BJ (cell line): ENCODE measurements at regions not wholly inside any gene's neighbourhood (a gene's known extent, or its start where the extent isn't known, plus 50 kb on each side); places are given as distances from the start of the nearest gene placed in this dataset.

Experiments
- CTCF ChIA-PET: fragments of 350-600 bp; formaldehyde crosslinking; extraction: SDS; loops from one replicate; lab custom pipeline; 2021; ENCODE audit warnings: antibody characterized with exemption, inconsistent platforms; lab: Yijun Ruan, JAX
- POLR2A ChIA-PET: fragments of 300-600 bp; sonication (Branson Sonifier 250); formaldehyde crosslinking; extraction: SDS; loops from one replicate; lab custom pipeline; 2021; ENCODE audit warnings: antibody characterized with exemption; lab: Charles Lee
- DNase-seq: peaks from one replicate; pipeline ENCODE4 v3.0.0-alpha.2; 2011; ENCODE audit warnings: low read depth
- H3K27me3 ChIP-seq: 2 replicates; pipeline ENCODE4 v1.6.0; 2011; ENCODE audit warnings: low read length; ENCODE audit not compliant: control insufficient read depth, insufficient read depth
- H3K36me3 ChIP-seq: 2 replicates; pipeline ENCODE4 v1.5.1; 2011; ENCODE audit warnings: low read length; ENCODE audit not compliant: control insufficient read depth, insufficient read depth
- H3K4me3 ChIP-seq: 2 replicates; pipeline ENCODE4 v1.5.1; 2011; ENCODE audit warnings: low read depth, mild to moderate bottlenecking, control low read depth, low read length
- TF ChIP-seq, protein P1 (sequence below): IDR thresholded peaks from 2 replicates; pipeline ENCODE4 v1.5.1; 2011; ENCODE audit warnings: low read depth, mild to moderate bottlenecking, control low read depth, inconsistent platforms, low read length, moderate library complexity; ENCODE audit not compliant: insufficient read depth

DNA sequence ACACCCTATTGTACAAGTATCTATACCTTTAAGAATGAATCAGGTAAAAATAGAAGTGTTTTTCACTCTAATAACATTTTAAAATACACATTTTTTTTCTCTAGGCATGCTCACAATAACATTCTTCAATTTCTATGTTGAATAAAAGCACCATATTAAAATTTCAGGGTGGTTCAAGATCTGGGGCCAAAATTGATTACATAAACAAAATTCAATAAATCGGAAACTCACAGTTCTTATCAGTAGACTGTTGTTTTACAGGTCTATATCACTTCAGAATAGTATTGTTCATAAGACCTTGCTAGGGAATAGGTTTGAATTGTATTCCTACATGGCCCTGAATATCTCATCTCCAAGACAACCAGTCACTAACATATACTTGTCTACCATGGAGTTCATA, 634.0 kb downstream of the SPOCK3 start:
- POLR2A ChIA-PET = no interaction called here
- H3K4me3 ChIP-seq = no peak overlapping the region
- CTCF ChIA-PET = no interaction called here
- H3K27me3 ChIP-seq = no peaks in the 10 kb centered on the region; the same call in 1 of the 2 replicates
- H3K36me3 ChIP-seq = no peaks in the 10 kb centered on the region
- no peak for DNase-seq
- TF ChIP-seq, protein P1, sequence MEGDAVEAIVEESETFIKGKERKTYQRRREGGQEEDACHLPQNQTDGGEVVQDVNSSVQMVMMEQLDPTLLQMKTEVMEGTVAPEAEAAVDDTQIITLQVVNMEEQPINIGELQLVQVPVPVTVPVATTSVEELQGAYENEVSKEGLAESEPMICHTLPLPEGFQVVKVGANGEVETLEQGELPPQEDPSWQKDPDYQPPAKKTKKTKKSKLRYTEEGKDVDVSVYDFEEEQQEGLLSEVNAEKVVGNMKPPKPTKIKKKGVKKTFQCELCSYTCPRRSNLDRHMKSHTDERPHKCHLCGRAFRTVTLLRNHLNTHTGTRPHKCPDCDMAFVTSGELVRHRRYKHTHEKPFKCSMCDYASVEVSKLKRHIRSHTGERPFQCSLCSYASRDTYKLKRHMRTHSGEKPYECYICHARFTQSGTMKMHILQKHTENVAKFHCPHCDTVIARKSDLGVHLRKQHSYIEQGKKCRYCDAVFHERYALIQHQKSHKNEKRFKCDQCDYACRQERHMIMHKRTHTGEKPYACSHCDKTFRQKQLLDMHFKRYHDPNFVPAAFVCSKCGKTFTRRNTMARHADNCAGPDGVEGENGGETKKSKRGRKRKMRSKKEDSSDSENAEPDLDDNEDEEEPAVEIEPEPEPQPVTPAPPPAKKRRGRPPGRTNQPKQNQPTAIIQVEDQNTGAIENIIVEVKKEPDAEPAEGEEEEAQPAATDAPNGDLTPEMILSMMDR = no peak

GRCh38 chr4:166602068-166602467, 632.2 kb downstream of the SPOCK3 start:
- Histone ChIP-seq H3K36me3 (no peaks in the 10 kb centered on the region), H3K27me3 (no peaks in the 10 kb centered on the region; the same call in 1 of the 2 replicates), H3K4me3 (no peak overlapping the region)
- ChIA-PET CTCF (no interaction called here), POLR2A (no interaction called here)
- TF ChIP-seq, protein P1 = no peak
- no peak for DNase-seq

- Histone ChIP-seq H3K36me3 (no peaks in the 10 kb centered on the region), H3K27me3 (no peaks in the 10 kb centered on the region), H3K4me3 (no peak overlapping the region)
- TF ChIP-seq, protein P1 = no peak
- DNase-seq = no peak
- POLR2A ChIA-PET = no interaction called here
- CTCF ChIA-PET = no interaction called here
Observed at GRCh38 chr4:166622425-166622977, 611.8 kb downstream of the SPOCK3 start.

- TF ChIP-seq, protein P1 = no peak
- no peak for DNase-seq
- Histone ChIP-seq H3K27me3 (no peaks in the 10 kb centered on the region), H3K4me3 (no peak overlapping the region), H3K36me3 (no peaks in the 10 kb centered on the region)
- ChIA-PET POLR2A (no interaction called here), CTCF (no interaction called here)
Observed at GRCh38 chr4:166625018-166625637, 609.2 kb downstream of the SPOCK3 start.

DNA sequence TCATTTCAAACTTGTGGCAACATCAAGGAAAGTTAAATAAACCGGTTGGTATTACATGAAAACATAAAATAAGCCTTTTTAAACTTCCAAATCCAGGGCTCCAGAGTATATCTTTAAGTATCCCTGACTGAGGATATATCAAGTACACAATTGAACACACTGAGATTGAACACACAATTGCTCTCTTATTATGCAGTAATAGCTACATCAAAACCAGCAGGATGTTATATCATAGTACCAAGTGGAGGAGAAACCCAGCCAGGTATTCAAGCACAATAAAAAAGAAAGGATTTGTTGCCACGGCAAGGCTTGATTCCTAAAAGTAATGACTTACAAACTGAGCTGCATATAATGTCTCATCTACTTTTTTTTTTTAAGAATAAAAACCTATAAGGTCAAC, 605.8 kb downstream of the SPOCK3 start:
- DNase-seq = no peak
- ChIA-PET CTCF (no interaction called here), POLR2A (no interaction called here)
- no peak overlapping the region for H3K4me3 ChIP-seq
- H3K27me3 ChIP-seq = no peaks in the 10 kb centered on the region
- TF ChIP-seq, protein P1 = no peak
- H3K36me3 ChIP-seq = no peaks in the 10 kb centered on the region
